Neural cell (in vitro differentiated cells): ENCODE measurements at regions not wholly inside any gene's neighbourhood (a gene's known extent, or its start where the extent isn't known, plus 50 kb on each side); places are given as distances from the start of the nearest gene placed in this dataset.

Source experiments
- H2AFZ ChIP-seq: fragments of 200-600, 300-800 bp; sonication (generic), shearing (Covaris generic); 2 replicates; pipeline ENCODE4 v1.6.0; 2014; ENCODE audit warnings: low read depth, mild to moderate bottlenecking, antibody characterized with exemption, low read length, moderate library complexity
- H3F3A ChIP-seq: fragments of 200-600 bp; shearing (Covaris generic); 2 replicates; pipeline ENCODE4 v1.6.1; 2016; ENCODE audit warnings: mild to moderate bottlenecking, moderate library complexity, mixed read lengths, antibody characterized with exemption, low read length; ENCODE audit not compliant: insufficient read depth, poor library complexity, severe bottlenecking
- H3K27ac ChIP-seq: fragments of 200-600, 300-800 bp; sonication (generic), shearing (Covaris generic); 2 replicates; pipeline ENCODE4 v1.5.1; 2014; ENCODE audit warnings: mild to moderate bottlenecking, low read length, moderate library complexity
- H3K27me3 ChIP-seq: fragments of 300-800, 200-600 bp; sonication (generic), shearing (Covaris generic); 2 replicates; pipeline ENCODE4 v1.6.0; 2014; ENCODE audit warnings: mild to moderate bottlenecking, low read depth, low read length, moderate library complexity; ENCODE audit not compliant: insufficient read depth
- H3K36me3 ChIP-seq: fragments of 300-800, 200-600 bp; sonication (generic), shearing (Covaris generic); 2 replicates; pipeline ENCODE4 v1.5.1; 2014; ENCODE audit warnings: mild to moderate bottlenecking, antibody characterized with exemption, low read length, moderate library complexity; ENCODE audit not compliant: insufficient read depth
- H3K4me2 ChIP-seq: fragments of 300-800, 200-600 bp; sonication (generic), shearing (Covaris generic); 2 replicates; pipeline ENCODE4 v1.6.0; 2014; ENCODE audit warnings: mild to moderate bottlenecking, low read length
- H3K4me3 ChIP-seq: fragments of 300-800, 200-600 bp; sonication (generic), shearing (Covaris generic); 2 replicates; pipeline ENCODE4 v1.5.1; 2014; ENCODE audit warnings: mild to moderate bottlenecking, low read length, moderate library complexity
- H3K79me2 ChIP-seq: fragments of 200-600 bp; shearing (Covaris generic); replicated peaks from 2 replicates; pipeline ENCODE4 v1.6.0; 2014; ENCODE audit warnings: mild to moderate bottlenecking, low read length, moderate library complexity; ENCODE audit not compliant: insufficient read depth
- H3K9ac ChIP-seq: fragments of 300-800, 200-600 bp; sonication (generic), shearing (Covaris generic); 2 replicates; pipeline ENCODE4 v1.6.1; 2016; ENCODE audit warnings: mild to moderate bottlenecking, low read length, mixed read lengths
- H3K9me2 ChIP-seq: fragments of 200-600 bp; shearing (Covaris generic); 2 replicates; pipeline ENCODE4 v1.6.1; 2016; ENCODE audit warnings: mild to moderate bottlenecking, low read length, mixed read lengths; ENCODE audit not compliant: insufficient read depth
- H3K9me3 ChIP-seq: fragments of 200-600, 300-800 bp; sonication (generic), shearing (Covaris generic); 2 replicates; pipeline ENCODE4 v1.6.1; 2016; ENCODE audit warnings: mild to moderate bottlenecking, mixed run types, low read length, moderate library complexity, mixed read lengths
- H4K20me1 ChIP-seq: fragments of 200-600 bp; shearing (Covaris generic); 2 replicates; pipeline ENCODE4 v1.6.1; 2016; ENCODE audit warnings: mild to moderate bottlenecking, mixed run types; ENCODE audit not compliant: insufficient read depth
- CTCF ChIP-seq: fragments of 450-650 bp; IDR thresholded peaks from 2 replicates; pipeline ENCODE4 v1.5.1; 2014; ENCODE audit warnings: antibody characterized with exemption, mild to moderate bottlenecking, moderate library complexity; ENCODE audit not compliant: poor library complexity, severe bottlenecking
- EP300 ChIP-seq: fragments of 450-650 bp; conservative IDR thresholded peaks from 2 replicates; pipeline ENCODE4 v1.6.1; 2014; ENCODE audit warnings: antibody characterized with exemption, mild to moderate bottlenecking, moderate library complexity; ENCODE audit not compliant: poor library complexity, severe bottlenecking
- EZH2 ChIP-seq: fragments of 200-600, 300-800 bp; shearing (Covaris generic), sonication (generic); IDR thresholded peaks from 2 replicates; pipeline ENCODE4 v1.6.1; 2014; ENCODE audit warnings: antibody characterized with exemption, low read length, borderline replicate concordance, mild to moderate bottlenecking; ENCODE audit not compliant: insufficient read depth, poor library complexity, severe bottlenecking
- MXI1 ChIP-seq: fragments of 450-650 bp; conservative IDR thresholded peaks from 2 replicates; pipeline ENCODE4 v1.6.1; 2014; ENCODE audit warnings: antibody characterized with exemption, mild to moderate bottlenecking; ENCODE audit not compliant: poor library complexity, severe bottlenecking
- POLR2AphosphoS5 ChIP-seq: IDR thresholded peaks from 2 replicates; pipeline ENCODE4 v1.6.1; 2012
- RAD21 ChIP-seq: fragments of 450-650 bp; conservative IDR thresholded peaks from 2 replicates; pipeline ENCODE4 v1.6.1; 2014; ENCODE audit warnings: antibody characterized with exemption, mild to moderate bottlenecking, moderate library complexity
- SMC3 ChIP-seq: fragments of 450-650 bp; conservative IDR thresholded peaks from 2 replicates; pipeline ENCODE4 v1.6.1; 2014; ENCODE audit warnings: antibody characterized with exemption, mild to moderate bottlenecking, moderate library complexity; ENCODE audit not compliant: poor library complexity
- TAF1 ChIP-seq: IDR thresholded peaks from 2 replicates; pipeline ENCODE4 v1.6.1; 2012; ENCODE audit warnings: low read depth
- TF ChIP-seq, protein P1 (sequence below): IDR thresholded peaks from 2 replicates; pipeline ENCODE4 v1.6.1; 2012; ENCODE audit warnings: borderline replicate concordance

DNA sequence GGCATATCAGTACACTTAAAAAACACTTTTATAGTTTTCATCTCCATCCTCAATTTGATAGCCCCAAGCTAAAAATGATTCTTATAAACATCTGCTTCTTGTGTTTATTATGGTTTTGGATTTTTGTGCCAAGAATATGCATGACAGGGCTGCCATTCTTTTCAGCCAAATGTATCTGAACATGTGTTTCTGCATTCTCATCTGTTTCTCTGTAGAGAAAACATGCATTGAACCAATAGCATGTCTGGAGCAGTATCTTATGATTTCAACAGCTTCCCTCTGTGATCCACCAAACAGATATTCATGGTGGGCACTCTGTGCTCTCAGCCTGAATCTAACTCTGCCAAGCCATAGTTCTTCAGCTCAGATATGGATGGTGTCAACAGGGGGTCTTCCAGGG is 99.3 kb upstream of the ERCC6L2 start:
- H3K36me3 ChIP-seq: no peaks in the 10 kb centered on the region
- no peak overlapping the region for H3K9ac ChIP-seq
- H3K4me2 ChIP-seq: no peak overlapping the region
- no peak overlapping the region for H2AFZ ChIP-seq
- no peaks in the 10 kb centered on the region for H3F3A ChIP-seq
- TF ChIP-seq, protein P1, sequence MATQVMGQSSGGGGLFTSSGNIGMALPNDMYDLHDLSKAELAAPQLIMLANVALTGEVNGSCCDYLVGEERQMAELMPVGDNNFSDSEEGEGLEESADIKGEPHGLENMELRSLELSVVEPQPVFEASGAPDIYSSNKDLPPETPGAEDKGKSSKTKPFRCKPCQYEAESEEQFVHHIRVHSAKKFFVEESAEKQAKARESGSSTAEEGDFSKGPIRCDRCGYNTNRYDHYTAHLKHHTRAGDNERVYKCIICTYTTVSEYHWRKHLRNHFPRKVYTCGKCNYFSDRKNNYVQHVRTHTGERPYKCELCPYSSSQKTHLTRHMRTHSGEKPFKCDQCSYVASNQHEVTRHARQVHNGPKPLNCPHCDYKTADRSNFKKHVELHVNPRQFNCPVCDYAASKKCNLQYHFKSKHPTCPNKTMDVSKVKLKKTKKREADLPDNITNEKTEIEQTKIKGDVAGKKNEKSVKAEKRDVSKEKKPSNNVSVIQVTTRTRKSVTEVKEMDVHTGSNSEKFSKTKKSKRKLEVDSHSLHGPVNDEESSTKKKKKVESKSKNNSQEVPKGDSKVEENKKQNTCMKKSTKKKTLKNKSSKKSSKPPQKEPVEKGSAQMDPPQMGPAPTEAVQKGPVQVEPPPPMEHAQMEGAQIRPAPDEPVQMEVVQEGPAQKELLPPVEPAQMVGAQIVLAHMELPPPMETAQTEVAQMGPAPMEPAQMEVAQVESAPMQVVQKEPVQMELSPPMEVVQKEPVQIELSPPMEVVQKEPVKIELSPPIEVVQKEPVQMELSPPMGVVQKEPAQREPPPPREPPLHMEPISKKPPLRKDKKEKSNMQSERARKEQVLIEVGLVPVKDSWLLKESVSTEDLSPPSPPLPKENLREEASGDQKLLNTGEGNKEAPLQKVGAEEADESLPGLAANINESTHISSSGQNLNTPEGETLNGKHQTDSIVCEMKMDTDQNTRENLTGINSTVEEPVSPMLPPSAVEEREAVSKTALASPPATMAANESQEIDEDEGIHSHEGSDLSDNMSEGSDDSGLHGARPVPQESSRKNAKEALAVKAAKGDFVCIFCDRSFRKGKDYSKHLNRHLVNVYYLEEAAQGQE: no peak
- H3K79me2 ChIP-seq: no peaks in the 10 kb centered on the region
- H3K4me3 ChIP-seq: no peak overlapping the region
- peaks cover 38% of the 10 kb centered on the region for H3K27me3 ChIP-seq
- no peaks in the 10 kb centered on the region for H4K20me1 ChIP-seq
- H3K27ac ChIP-seq: no peak overlapping the region
- no peaks in the 10 kb centered on the region for H3K9me2 ChIP-seq
- no peaks in the 10 kb centered on the region for H3K9me3 ChIP-seq

- Histone ChIP-seq H4K20me1 (no peaks in the 10 kb centered on the region), H3K4me2 (no peak overlapping the region), H2AFZ (no peak overlapping the region), H3K9me2 (no peaks in the 10 kb centered on the region), H3K27ac (no peak overlapping the region), H3K4me3 (no peak overlapping the region), H3F3A (no peaks in the 10 kb centered on the region), H3K36me3 (no peaks in the 10 kb centered on the region), H3K9ac (no peak overlapping the region), H3K79me2 (no peaks in the 10 kb centered on the region), H3K27me3 (peaks cover 48% of the 10 kb centered on the region), H3K9me3 (no peaks in the 10 kb centered on the region)
- TF ChIP-seq EZH2 (no peak), TAF1 (no peak), EP300 (no peak), RAD21 (no peak), SMC3 (no peak), POLR2AphosphoS5 (no peak), MXI1 (no peak), CTCF (no peak)
- TF ChIP-seq, protein P1: no peak
These were observed 100.3 kb upstream of the ERCC6L2 start for GRCh38 chr9:95775191-95775590.
